ENCODE measurements at regions not wholly inside any gene's neighbourhood (a gene's known extent, or its start where the extent isn't known, plus 50 kb on each side); places are given as distances from the start of the nearest gene placed in this dataset.
A peak's percentile ranks its signal among the peaks of the same experiment; 100 is the strongest.

DNA sequence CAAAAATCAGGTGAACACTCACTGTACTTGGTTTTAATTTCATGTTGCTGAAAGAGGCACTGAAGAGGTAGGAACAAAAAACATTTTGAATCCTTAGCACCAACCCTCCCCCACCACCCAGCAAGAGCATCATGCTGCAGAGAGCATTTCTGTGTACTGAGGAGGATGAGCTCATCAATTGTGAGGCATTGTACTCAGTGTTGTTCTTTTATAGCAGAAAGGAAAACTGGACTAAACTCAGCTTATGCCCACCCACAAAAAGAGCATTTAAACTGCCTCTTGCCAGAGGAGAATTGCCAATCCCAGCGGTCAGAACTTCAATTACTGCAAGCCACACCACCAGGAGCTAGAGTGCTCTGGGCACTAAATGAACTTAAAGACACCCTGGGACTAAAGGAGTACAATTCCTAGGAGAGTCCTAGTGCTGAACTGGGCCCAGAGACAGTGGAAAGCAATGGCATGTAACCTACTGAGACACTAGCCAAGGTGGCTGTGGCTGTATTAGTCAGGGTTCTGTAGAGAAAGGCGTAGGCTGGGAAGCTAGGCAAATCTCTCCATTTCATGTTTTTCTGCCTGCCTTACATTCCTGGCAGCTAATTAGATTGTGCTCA, 280.7 kb upstream of the KLHL4 start:
- no peaks in the 10 kb centered on the region for H3K27me3 ChIP-seq (replicated peaks)
- H3K36me3 ChIP-seq (replicated peaks), result no peaks in the 10 kb centered on the region
- no peak overlapping the region for H3K4me3 ChIP-seq (ENCODE audit: low read depth, low read length)
- TF ChIP-seq, protein P1, sequence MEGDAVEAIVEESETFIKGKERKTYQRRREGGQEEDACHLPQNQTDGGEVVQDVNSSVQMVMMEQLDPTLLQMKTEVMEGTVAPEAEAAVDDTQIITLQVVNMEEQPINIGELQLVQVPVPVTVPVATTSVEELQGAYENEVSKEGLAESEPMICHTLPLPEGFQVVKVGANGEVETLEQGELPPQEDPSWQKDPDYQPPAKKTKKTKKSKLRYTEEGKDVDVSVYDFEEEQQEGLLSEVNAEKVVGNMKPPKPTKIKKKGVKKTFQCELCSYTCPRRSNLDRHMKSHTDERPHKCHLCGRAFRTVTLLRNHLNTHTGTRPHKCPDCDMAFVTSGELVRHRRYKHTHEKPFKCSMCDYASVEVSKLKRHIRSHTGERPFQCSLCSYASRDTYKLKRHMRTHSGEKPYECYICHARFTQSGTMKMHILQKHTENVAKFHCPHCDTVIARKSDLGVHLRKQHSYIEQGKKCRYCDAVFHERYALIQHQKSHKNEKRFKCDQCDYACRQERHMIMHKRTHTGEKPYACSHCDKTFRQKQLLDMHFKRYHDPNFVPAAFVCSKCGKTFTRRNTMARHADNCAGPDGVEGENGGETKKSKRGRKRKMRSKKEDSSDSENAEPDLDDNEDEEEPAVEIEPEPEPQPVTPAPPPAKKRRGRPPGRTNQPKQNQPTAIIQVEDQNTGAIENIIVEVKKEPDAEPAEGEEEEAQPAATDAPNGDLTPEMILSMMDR (IDR thresholded peaks at IDR 0.05; ENCODE audit: low read depth, low read length, missing control alignments), result no peak
- no peak overlapping the region for H3K27ac ChIP-seq
- in situ Hi-C loops (cut with HindIII; ENCODE audit: low pct_ligation_motif_present, low sequenced_read_pairs), result no loop called here
- DNase-seq, result no peak

DNA sequence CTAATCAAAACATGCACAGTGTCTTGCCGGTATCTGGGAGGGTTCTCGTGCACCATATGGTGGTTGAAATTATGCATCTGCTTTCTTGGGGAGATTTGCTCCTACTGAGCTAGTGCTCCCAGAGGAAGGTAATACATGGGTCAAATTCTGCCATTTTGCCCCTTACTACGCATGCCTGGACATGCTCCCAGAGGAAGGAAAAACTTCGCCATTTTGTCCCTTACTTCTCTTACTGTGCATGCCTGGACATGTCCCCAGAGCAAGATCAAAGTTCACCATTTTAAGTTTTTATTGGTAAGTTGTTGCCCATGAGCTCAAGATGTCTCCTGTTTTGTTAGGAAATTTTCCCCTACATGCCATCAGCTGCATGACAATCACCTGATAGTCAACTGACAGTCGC, 252.1 kb upstream of the KLHL4 start:
- no peak overlapping the region for H3K27ac ChIP-seq
- in situ Hi-C loops (cut with HindIII; ENCODE audit: low pct_ligation_motif_present, low sequenced_read_pairs), result no loop called here
- TF ChIP-seq, protein P1 (IDR thresholded peaks at IDR 0.05; ENCODE audit: low read depth, low read length, missing control alignments), result no peak
- no peaks in the 10 kb centered on the region for H3K36me3 ChIP-seq (replicated peaks)
- H3K4me3 ChIP-seq (ENCODE audit: low read depth, low read length), result no peak overlapping the region
- DNase-seq, result no peak
- no peaks in the 10 kb centered on the region for H3K27me3 ChIP-seq (replicated peaks)

DNA sequence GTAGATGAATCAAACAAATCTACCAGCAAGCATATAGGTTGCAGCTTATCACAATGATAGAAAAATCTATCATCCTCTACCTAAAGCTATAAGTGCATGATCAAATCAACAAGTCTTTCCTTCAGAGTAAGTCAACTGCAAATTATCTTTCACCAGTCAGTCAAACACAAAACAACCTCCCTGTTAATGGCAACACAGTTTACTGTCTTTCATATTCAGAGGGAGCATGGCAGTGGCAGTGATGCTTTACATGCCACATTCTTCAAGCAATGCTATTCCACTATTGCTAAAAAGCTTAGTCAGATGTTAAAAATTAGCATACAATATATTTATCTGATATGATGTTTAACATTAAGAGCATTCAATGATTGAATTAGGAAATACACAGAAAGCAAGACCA, 245.1 kb upstream of the KLHL4 start:
- no peak overlapping the region for H3K27ac ChIP-seq
- no peaks in the 10 kb centered on the region for H3K36me3 ChIP-seq (replicated peaks)
- no peak for DNase-seq
- in situ Hi-C loops (cut with HindIII; ENCODE audit: low pct_ligation_motif_present, low sequenced_read_pairs), result no loop called here
- no peak overlapping the region for H3K4me3 ChIP-seq (ENCODE audit: low read depth, low read length)
- H3K27me3 ChIP-seq (replicated peaks), result no peaks in the 10 kb centered on the region
- TF ChIP-seq, protein P1 (IDR thresholded peaks at IDR 0.05; ENCODE audit: low read depth, low read length, missing control alignments), result no peak

DNA sequence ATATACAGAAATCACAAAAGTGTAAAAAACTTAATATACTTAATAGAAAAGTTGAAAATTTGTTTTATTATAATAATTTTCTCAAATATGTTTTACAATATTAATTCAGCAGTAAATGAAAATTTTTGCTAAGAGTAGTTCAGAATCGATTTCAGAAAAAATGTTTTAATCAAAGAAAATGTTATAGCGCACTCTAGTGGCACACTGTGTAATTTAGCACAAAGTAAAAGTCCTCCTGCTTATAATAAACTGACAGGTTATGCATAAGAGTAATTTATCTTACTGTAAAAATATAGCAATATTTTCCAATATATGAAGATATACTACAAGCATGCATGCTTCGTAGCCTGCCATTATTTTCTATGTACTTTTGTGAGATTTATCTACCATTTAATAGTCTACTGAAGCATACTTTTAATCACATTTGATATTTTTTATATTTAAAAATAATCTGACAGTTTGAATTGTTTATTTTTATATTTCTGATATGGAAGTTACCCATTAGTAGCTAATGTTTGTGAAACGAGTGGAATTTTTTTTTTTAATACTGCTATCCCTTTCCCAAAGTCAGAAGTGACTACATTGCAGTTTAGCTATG, 217.9 kb upstream of the KLHL4 start:
- TF ChIP-seq, protein P1 (IDR thresholded peaks at IDR 0.05; ENCODE audit: low read depth, low read length, missing control alignments), result peak; percentile 36
- no peak for DNase-seq
- Histone ChIP-seq H3K36me3 (replicated peaks) (no peaks in the 10 kb centered on the region), H3K27me3 (replicated peaks) (no peaks in the 10 kb centered on the region), H3K4me3 (ENCODE audit: low read depth, low read length) (no peak overlapping the region), H3K27ac (no peak overlapping the region)
- in situ Hi-C loops (cut with HindIII; ENCODE audit: low pct_ligation_motif_present, low sequenced_read_pairs), result no loop called here

DNA sequence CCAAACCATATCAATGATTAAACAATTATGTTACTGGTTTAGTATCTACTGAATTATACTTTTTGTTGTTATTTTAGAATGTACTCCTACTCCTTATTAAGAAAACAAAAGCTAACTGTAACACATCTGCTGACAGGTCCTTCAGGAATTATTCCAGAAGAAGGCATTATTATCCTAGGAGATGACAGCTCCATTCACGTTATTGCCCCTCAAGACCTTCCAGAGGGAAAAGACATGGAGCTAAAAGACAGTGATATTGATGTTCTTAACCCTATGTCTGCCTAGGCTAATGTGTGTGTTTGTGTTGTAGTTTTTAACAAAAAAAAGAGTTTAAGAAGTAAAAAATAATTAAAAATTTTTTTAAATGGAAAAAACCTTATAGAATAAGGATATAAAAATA, 206.8 kb upstream of the KLHL4 start:
- no peak for DNase-seq
- no peak overlapping the region for H3K4me3 ChIP-seq (ENCODE audit: low read depth, low read length)
- in situ Hi-C loops (cut with HindIII; ENCODE audit: low pct_ligation_motif_present, low sequenced_read_pairs), result no loop called here

More for the DNA sequence above, 206.8 kb upstream of the KLHL4 start:
- TF ChIP-seq, protein P1 (IDR thresholded peaks at IDR 0.05; ENCODE audit: low read depth, low read length, missing control alignments), result no peak
- H3K27me3 ChIP-seq (replicated peaks), result no peaks in the 10 kb centered on the region
- H3K36me3 ChIP-seq (replicated peaks), result no peaks in the 10 kb centered on the region
- H3K27ac ChIP-seq, result no peak overlapping the region
